Endodermal cell (in vitro differentiated cells): ENCODE measurements at regions not wholly inside any gene's neighbourhood (a gene's known extent, or its start where the extent isn't known, plus 50 kb on each side); places are given as distances from the start of the nearest gene placed in this dataset.

ENCODE experiments used
- DNase-seq: peaks from one replicate; pipeline ENCODE4 v3.0.0-alpha.2; 2017
- H3K27ac ChIP-seq: 2 replicates; pipeline ENCODE4 v1.5.1; 2013; ENCODE audit warnings: mild to moderate bottlenecking, low read depth, low read length, moderate library complexity
- H3K27me3 ChIP-seq: 2 replicates; pipeline ENCODE4 v1.6.1; 2013; ENCODE audit warnings: mild to moderate bottlenecking, low read length, moderate library complexity; ENCODE audit not compliant: insufficient read depth, control insufficient read depth, poor library complexity, severe bottlenecking
- H3K36me3 ChIP-seq: 2 replicates; pipeline ENCODE4 v1.7.0; 2013; ENCODE audit warnings: mild to moderate bottlenecking, low read length, moderate library complexity; ENCODE audit not compliant: control insufficient read depth, insufficient read depth
- H3K4me1 ChIP-seq: one replicate; pipeline ENCODE4 v1.7.0; 2013; ENCODE audit warnings: low read length; ENCODE audit not compliant: control insufficient read depth, insufficient read depth
- H3K4me3 ChIP-seq: 2 replicates; pipeline ENCODE4 v1.5.1; 2013; ENCODE audit warnings: mild to moderate bottlenecking, low read length, moderate library complexity
- H3K9ac ChIP-seq: 2 replicates; pipeline ENCODE4 v1.6.1; 2013; ENCODE audit warnings: mild to moderate bottlenecking, low read length, moderate library complexity; ENCODE audit not compliant: poor library complexity, severe bottlenecking; ENCODE audit errors: extremely low read depth
- H3K9me3 ChIP-seq: 2 replicates; pipeline ENCODE4 v1.6.1; 2013; ENCODE audit warnings: mild to moderate bottlenecking, low read length, moderate library complexity; ENCODE audit not compliant: control insufficient read depth
- H3K27ac Mint-ChIP-seq: 2 replicates; pipeline ENCODE4 v1.8.0; 2020; ENCODE audit warnings: mixed read lengths
- H3K27me3 Mint-ChIP-seq: 2 replicates; pipeline ENCODE4 v1.8.0; 2021; ENCODE audit warnings: mild to moderate bottlenecking, mixed read lengths; ENCODE audit not compliant: insufficient read depth
- H3K36me3 Mint-ChIP-seq: 2 replicates; pipeline ENCODE4 v1.8.0; 2020; ENCODE audit warnings: low read depth, mixed read lengths
- H3K4me1 Mint-ChIP-seq: 2 replicates; pipeline ENCODE4 v1.8.0; 2020; ENCODE audit warnings: mixed read lengths
- H3K4me3 Mint-ChIP-seq: 2 replicates; pipeline ENCODE4 v1.8.0; 2020; ENCODE audit warnings: mild to moderate bottlenecking, moderate library complexity, mixed read lengths
- H3K9me3 Mint-ChIP-seq: 2 replicates; pipeline ENCODE4 v1.8.0; 2020; ENCODE audit warnings: mild to moderate bottlenecking, mixed read lengths
- WGBS, 2 experiments: methylation state at CpG; one replicate each; pipeline versions ENCODE4 v1.1.5 to v1.1.7; 2013; ENCODE audit warnings: missing lambda C conversion rate in 2 of 2, mixed read lengths in 1 of 2; ENCODE audit not compliant: insufficient coverage in 1 of 2, insufficient read length in 1 of 2; 5-methylcytosine and 5-hydroxymethylcytosine counted together
- TF ChIP-seq, protein P1 (sequence below): fragments of 200-600 bp; sonication (generic); conservative IDR thresholded peaks from 2 replicates; pipeline ENCODE4 v1.5.0; 2021; ENCODE audit warnings: antibody characterized with exemption, mild to moderate bottlenecking

DNA sequence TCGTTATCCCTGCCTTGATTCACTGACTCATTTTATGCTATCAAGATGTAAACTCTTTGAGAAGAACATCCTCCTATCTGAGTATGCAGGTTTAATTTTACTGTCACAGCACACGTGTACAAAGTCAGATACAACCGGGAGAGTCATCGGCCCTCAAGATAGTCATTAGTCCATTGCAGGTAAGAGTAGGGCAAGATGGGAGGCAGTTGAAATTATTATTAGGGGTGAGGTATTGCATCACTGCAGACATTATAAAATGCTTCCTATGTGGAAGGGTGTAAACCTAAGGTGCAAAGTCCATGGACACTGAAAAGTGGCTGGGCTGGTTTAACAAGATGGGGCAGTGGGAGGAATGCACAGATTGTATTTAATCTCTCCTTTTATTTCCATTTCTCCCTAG lies 113.7 kb downstream of the ARL4A start:
- Histone ChIP-seq H3K4me1 (peaks cover 27% of the 10 kb centered on the region), H3K27me3 (no peaks in the 10 kb centered on the region), H3K9me3 (no peaks in the 10 kb centered on the region), H3K27ac (no peak overlapping the region), H3K36me3 (no peaks in the 10 kb centered on the region), H3K9ac (no peak overlapping the region), H3K4me3 (peak overlapping the region; percentile 46)
- Mint-ChIP-seq H3K4me3 (no peak overlapping the region), H3K36me3 (no peaks in the 10 kb centered on the region), H3K27ac (no peak overlapping the region), H3K9me3 (no peaks in the 10 kb centered on the region), H3K27me3 (no peaks in the 10 kb centered on the region), H3K4me1 (peaks cover 35% of the 10 kb centered on the region)
- DNase-seq: no peak
- 81% methylated on average over 3 to 4 of the region's 4 CpGs for WGBS, 2 experiments
- TF ChIP-seq, protein P1, sequence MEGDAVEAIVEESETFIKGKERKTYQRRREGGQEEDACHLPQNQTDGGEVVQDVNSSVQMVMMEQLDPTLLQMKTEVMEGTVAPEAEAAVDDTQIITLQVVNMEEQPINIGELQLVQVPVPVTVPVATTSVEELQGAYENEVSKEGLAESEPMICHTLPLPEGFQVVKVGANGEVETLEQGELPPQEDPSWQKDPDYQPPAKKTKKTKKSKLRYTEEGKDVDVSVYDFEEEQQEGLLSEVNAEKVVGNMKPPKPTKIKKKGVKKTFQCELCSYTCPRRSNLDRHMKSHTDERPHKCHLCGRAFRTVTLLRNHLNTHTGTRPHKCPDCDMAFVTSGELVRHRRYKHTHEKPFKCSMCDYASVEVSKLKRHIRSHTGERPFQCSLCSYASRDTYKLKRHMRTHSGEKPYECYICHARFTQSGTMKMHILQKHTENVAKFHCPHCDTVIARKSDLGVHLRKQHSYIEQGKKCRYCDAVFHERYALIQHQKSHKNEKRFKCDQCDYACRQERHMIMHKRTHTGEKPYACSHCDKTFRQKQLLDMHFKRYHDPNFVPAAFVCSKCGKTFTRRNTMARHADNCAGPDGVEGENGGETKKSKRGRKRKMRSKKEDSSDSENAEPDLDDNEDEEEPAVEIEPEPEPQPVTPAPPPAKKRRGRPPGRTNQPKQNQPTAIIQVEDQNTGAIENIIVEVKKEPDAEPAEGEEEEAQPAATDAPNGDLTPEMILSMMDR: no peak

DNA sequence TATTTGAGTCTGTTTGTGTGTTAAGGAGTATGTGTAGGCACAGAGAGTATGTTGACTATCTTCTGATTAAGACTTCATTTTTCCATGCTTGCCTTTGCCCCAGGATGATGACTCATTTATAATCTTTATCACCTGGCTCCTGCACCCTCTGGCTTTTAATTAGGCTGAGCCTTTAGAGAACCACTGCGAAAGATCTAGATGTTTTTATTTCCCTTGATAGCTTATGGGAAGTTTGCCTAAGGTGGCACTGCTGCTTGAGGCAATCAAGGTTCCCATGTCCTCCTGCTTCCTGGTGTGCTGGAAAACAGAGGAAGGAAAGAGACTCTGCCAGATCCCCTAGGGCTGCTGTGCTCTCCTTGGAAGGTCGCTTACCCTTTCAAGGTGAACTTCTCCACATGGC lies 114.6 kb downstream of the ARL4A start:
- Mint-ChIP-seq H3K27ac (peak overlapping the region; percentile 53), H3K36me3 (no peaks in the 10 kb centered on the region)

DNA sequence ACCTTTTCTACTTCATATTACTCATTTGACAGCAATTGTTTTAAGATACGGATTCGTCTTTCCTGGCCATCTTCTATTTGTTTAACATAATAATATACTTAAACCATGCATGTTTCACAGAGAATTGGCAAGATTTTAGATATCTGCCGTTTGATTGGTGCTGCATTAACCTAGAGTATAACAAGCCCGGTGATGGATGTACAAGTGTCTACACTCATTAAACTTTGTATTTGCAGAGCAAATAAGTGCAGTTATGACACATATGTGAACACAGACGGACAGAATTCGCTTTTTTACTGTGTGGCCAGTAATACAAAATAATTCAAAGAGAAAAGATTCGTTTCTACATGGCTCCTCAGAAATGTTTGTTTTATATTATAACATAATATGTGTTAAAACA lies 116.1 kb downstream of the ARL4A start:
- no peaks in the 10 kb centered on the region for H3K9me3 ChIP-seq
- no peaks in the 10 kb centered on the region for H3K36me3 ChIP-seq
- TF ChIP-seq, protein P1: no peak
- peaks cover 27% of the 10 kb centered on the region for H3K4me1 ChIP-seq
- no peak overlapping the region for H3K4me3 ChIP-seq
- Mint-ChIP-seq H3K36me3 (no peaks in the 10 kb centered on the region), H3K4me1 (peaks cover 25% of the 10 kb centered on the region), H3K27ac (no peak overlapping the region), H3K9me3 (no peaks in the 10 kb centered on the region), H3K4me3 (no peak overlapping the region), H3K27me3 (no peaks in the 10 kb centered on the region)
- 93 to 96% methylated on average over 6 of the region's 7 CpGs for WGBS, 2 experiments
- no peaks in the 10 kb centered on the region for H3K27me3 ChIP-seq
- H3K27ac ChIP-seq: no peak overlapping the region
- H3K9ac ChIP-seq: no peak overlapping the region
- no peak for DNase-seq

More for the DNA sequence above, 114.6 kb downstream of the ARL4A start:
- Mint-ChIP-seq H3K9me3 (no peaks in the 10 kb centered on the region), H3K27me3 (no peaks in the 10 kb centered on the region), H3K4me3 (no peak overlapping the region), H3K4me1 (peaks cover 27% of the 10 kb centered on the region)
- DNase-seq: no peak
- H3K4me3 ChIP-seq: no peak overlapping the region
- H3K9me3 ChIP-seq: no peaks in the 10 kb centered on the region
- H3K27ac ChIP-seq: no peak overlapping the region
- H3K36me3 ChIP-seq: no peaks in the 10 kb centered on the region
- TF ChIP-seq, protein P1: no peak
- H3K4me1 ChIP-seq: peaks cover 27% of the 10 kb centered on the region
- 88 to 100% methylated on average over 1 to 2 of the region's 2 CpGs for WGBS, 2 experiments
- H3K27me3 ChIP-seq: no peaks in the 10 kb centered on the region
- H3K9ac ChIP-seq: no peak overlapping the region
